ENCODE measurements at regions not wholly inside any gene's neighbourhood (a gene's known extent, or its start where the extent isn't known, plus 50 kb on each side); places are given as distances from the start of the nearest gene placed in this dataset.

- CTCF ChIA-PET (ENCODE audit: low intra/inter-chr PET ratio, low total read pairs): no interaction called here
- in situ Hi-C loops (cut with HindIII; ENCODE audit: extremely low pct_ligation_motif_present, low pct_unique_long_range_greater_than_20kb): no loop called here
- 14% methylated on average over 5 of the region's 5 CpGs for WGBS (ENCODE audit: low lambda C conversion rate)
- no peak for FAIRE-seq
- Histone ChIP-seq H3K79me2 (ENCODE audit: insufficient read depth, low read length) (no peaks in the 10 kb centered on the region), H3K9me3 (ENCODE audit: low read length) (no peaks in the 10 kb centered on the region), H3K27ac (ENCODE audit: extremely low read length, insufficient read depth, low read length) (no peak overlapping the region), H4K20me1 (ENCODE audit: insufficient read depth, low read length) (no peaks in the 10 kb centered on the region), H2AFZ (ENCODE audit: low read length) (no peak overlapping the region), H3K4me2 (ENCODE audit: low read depth, low read length) (no peak overlapping the region), H3K4me3 (replicated peaks in 1 of 3; ENCODE audit: insufficient read depth in 1 of 3, low read depth in 2 of 3, low read length in 3 of 3) (no peak overlapping the region), H3K4me1 (ENCODE audit: insufficient read depth, low read length) (no peaks in the 10 kb centered on the region), H3K27me3 (ENCODE audit: control insufficient read depth in 1 of 2, insufficient read depth in 2 of 2, low read length in 2 of 2) (peaks cover 0 to 5% of the 10 kb centered on the region in 2 experiments; a peak in 2 of 5 replicates), H3K9ac (ENCODE audit: insufficient read depth, low read depth, low read length) (no peak overlapping the region), H3K36me3 (replicated peaks in 1 of 2; ENCODE audit: control insufficient read depth in 1 of 2, insufficient read depth in 2 of 2, low read length in 2 of 2) (no peaks in the 10 kb centered on the region)
- no TSS peak for BruUV-seq (replicated peaks)
- POLR2A ChIA-PET: no interaction called here
- intact Hi-C loops (cut with micrococcal nuclease; ENCODE audit: unreplicated experiment): no loop called here
- TF ChIP-seq JARID2 (CRISPR knock-in tag; IDR thresholded peaks at IDR 0.05; ENCODE audit: insufficient replicate concordance) (no peak), PHF20 (CRISPR knock-in tag; IDR thresholded peaks at IDR 0.05) (no peak), POLR2G (IDR thresholded peaks at IDR 0.05; ENCODE audit: low read depth, low read length) (no peak), ZBTB40 (IDR thresholded peaks at IDR 0.05) (no peak), ZBTB40 (CRISPR knock-in tag; IDR thresholded peaks at IDR 0.05) (no peak), REL (CRISPR knock-in tag; conservative IDR thresholded peaks at IDR 0.05) (no peak), DNMT3B (CRISPR knock-in tag; conservative IDR thresholded peaks at IDR 0.05) (no peak), ZNF841 (CRISPR knock-in tag; IDR thresholded peaks at IDR 0.05; ENCODE audit: borderline replicate concordance) (no peak), ZNF510 (CRISPR knock-in tag; IDR thresholded peaks at IDR 0.05; ENCODE audit: low read depth) (no peak)
- no peak for DNase-seq (ENCODE audit: low spot score)
- ATAC-seq: no peak
These were observed 277.7 kb upstream of the ZNF507 start for GRCh38 chr19:32067685-32068084.

All from HepG2 (cell line).